ENCODE measurements at regions not wholly inside any gene's neighbourhood (a gene's known extent, or its start where the extent isn't known, plus 50 kb on each side); places are given as distances from the start of the nearest gene placed in this dataset.

GRCh38 chr22:27250886-27251285 is 550.7 kb downstream of the MN1 start:
- TF ChIP-seq CTCF (IDR thresholded peaks at IDR 0.05) (no peak), EP300 (IDR thresholded peaks at IDR 0.05) (no peak)
